HUES64 (cell line): ENCODE measurements at regions not wholly inside any gene's neighbourhood (a gene's known extent, or its start where the extent isn't known, plus 50 kb on each side); places are given as distances from the start of the nearest gene placed in this dataset.

Experiments
- H3K27ac ChIP-seq: 2 replicates; pipeline ENCODE4 v1.7.0; 2013; ENCODE audit warnings: low read depth, low read length, inconsistent platforms
- H3K27me3 ChIP-seq: 2 replicates; pipeline ENCODE4 v1.6.1; 2013; ENCODE audit warnings: mild to moderate bottlenecking, low read length; ENCODE audit not compliant: insufficient read depth
- H3K36me3 ChIP-seq: 2 replicates; pipeline ENCODE4 v1.6.1; 2013; ENCODE audit warnings: mild to moderate bottlenecking, low read length; ENCODE audit not compliant: insufficient read depth
- H3K4me1 ChIP-seq: 2 replicates; pipeline ENCODE4 v1.6.1; 2013; ENCODE audit warnings: mild to moderate bottlenecking, low read length, moderate library complexity; ENCODE audit not compliant: insufficient read depth
- H3K4me3 ChIP-seq: 2 replicates; pipeline ENCODE4 v1.5.1; 2013; ENCODE audit warnings: mild to moderate bottlenecking, low read length, moderate library complexity
- H3K9ac ChIP-seq: 2 replicates; pipeline ENCODE4 v1.6.1; 2013; ENCODE audit warnings: mild to moderate bottlenecking, low read depth, low read length
- H3K9me3 ChIP-seq: 2 replicates; pipeline ENCODE4 v1.6.1; 2013; ENCODE audit warnings: low read depth, low read length; ENCODE audit not compliant: insufficient read depth
- WGBS: fragments of 150-250, 120-280 bp; methylation state at CpG from one replicate; pipeline ENCODE4 v1.1.7; 2013; ENCODE audit warnings: missing lambda C conversion rate; 5-methylcytosine and 5-hydroxymethylcytosine counted together

DNA sequence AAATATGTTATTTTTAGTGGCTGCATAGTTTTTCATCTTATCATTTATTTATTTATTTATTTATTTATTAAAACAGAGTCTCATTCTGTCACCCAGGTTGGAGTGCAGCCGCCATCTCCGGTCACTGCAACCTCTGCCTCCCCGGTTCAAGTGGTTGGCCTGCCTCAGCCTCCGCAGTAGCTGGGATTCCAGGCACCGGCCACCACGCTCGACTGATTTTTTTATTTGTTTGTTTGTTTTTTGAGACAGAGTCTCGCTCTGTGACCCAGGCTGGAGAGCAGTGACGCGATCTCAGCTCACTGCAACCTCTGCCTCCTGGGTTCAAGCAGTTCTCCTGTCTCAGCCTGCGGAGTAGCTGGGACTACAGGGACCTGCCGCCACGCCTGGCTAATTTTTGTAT is 262.9 kb upstream of the DDI1 start:
- H3K9me3 ChIP-seq: no peaks in the 10 kb centered on the region
- no peaks in the 10 kb centered on the region for H3K27me3 ChIP-seq
- no peak overlapping the region for H3K27ac ChIP-seq
- no peak overlapping the region for H3K9ac ChIP-seq
- H3K4me3 ChIP-seq: no peak overlapping the region
- WGBS: 95% methylated on average over 13 of the region's 13 CpGs
- no peaks in the 10 kb centered on the region for H3K36me3 ChIP-seq
- H3K4me1 ChIP-seq: peaks cover 5% of the 10 kb centered on the region

GRCh38 chr11:103779054-103779453 is 257.4 kb upstream of the DDI1 start:
- Histone ChIP-seq H3K27me3 (no peaks in the 10 kb centered on the region), H3K9me3 (no peaks in the 10 kb centered on the region), H3K9ac (no peak overlapping the region), H3K4me3 (no peak overlapping the region), H3K4me1 (0 out of 2 replicates have a peak, but pooled peaks cover 4% of the 10 kb centered on the region), H3K27ac (no peak overlapping the region), H3K36me3 (no peaks in the 10 kb centered on the region)
- WGBS: 92% methylated on average over 1 of the region's 1 CpG

- Histone ChIP-seq H3K27ac (no peak overlapping the region), H3K4me1 (no peaks in the 10 kb centered on the region), H3K9me3 (peaks cover 15% of the 10 kb centered on the region), H3K4me3 (no peak overlapping the region), H3K27me3 (no peaks in the 10 kb centered on the region), H3K36me3 (no peaks in the 10 kb centered on the region), H3K9ac (no peak overlapping the region)
Measured at GRCh38 chr11:103789952-103790351, 246.5 kb upstream of the DDI1 start.

- Histone ChIP-seq H3K27me3 (no peaks in the 10 kb centered on the region), H3K27ac (no peak overlapping the region), H3K36me3 (no peaks in the 10 kb centered on the region), H3K4me3 (no peak overlapping the region), H3K9ac (no peak overlapping the region), H3K4me1 (no peaks in the 10 kb centered on the region), H3K9me3 (peaks cover 6% of the 10 kb centered on the region; the same call in 1 of the 2 replicates)
- whole genome bisulfite sequencing: 100% methylated on average over 1 of the region's 1 CpG
Measured at GRCh38 chr11:103792981-103793468, 243.4 kb upstream of the DDI1 start.

- H3K4me1 ChIP-seq: no peaks in the 10 kb centered on the region
- peaks cover 6% of the 10 kb centered on the region; the same call in 1 of the 2 replicates for H3K9me3 ChIP-seq
- H3K4me3 ChIP-seq: no peak overlapping the region
- H3K27ac ChIP-seq: no peak overlapping the region
- WGBS: 95% methylated on average over 2 of the region's 2 CpGs
- no peak overlapping the region for H3K9ac ChIP-seq
- H3K36me3 ChIP-seq: no peaks in the 10 kb centered on the region
- no peaks in the 10 kb centered on the region for H3K27me3 ChIP-seq
Measured at GRCh38 chr11:103794262-103794661, 242.2 kb upstream of the DDI1 start.

GRCh38 chr11:103798026-103798425 is 238.4 kb upstream of the DDI1 start:
- WGBS: 89% methylated on average over 1 of the region's 1 CpG
- Histone ChIP-seq H3K9ac (no peak overlapping the region), H3K4me3 (no peak overlapping the region), H3K36me3 (no peaks in the 10 kb centered on the region), H3K9me3 (no peaks in the 10 kb centered on the region), H3K27me3 (no peaks in the 10 kb centered on the region), H3K27ac (no peak overlapping the region), H3K4me1 (peaks cover 5% of the 10 kb centered on the region; the same call in 1 of the 2 replicates)

GRCh38 chr11:103798446-103798845 is 238.0 kb upstream of the DDI1 start:
- WGBS: 80% methylated on average over 1 of the region's 3 CpGs
- H3K27ac ChIP-seq: no peak overlapping the region
- H3K4me3 ChIP-seq: no peak overlapping the region

DNA sequence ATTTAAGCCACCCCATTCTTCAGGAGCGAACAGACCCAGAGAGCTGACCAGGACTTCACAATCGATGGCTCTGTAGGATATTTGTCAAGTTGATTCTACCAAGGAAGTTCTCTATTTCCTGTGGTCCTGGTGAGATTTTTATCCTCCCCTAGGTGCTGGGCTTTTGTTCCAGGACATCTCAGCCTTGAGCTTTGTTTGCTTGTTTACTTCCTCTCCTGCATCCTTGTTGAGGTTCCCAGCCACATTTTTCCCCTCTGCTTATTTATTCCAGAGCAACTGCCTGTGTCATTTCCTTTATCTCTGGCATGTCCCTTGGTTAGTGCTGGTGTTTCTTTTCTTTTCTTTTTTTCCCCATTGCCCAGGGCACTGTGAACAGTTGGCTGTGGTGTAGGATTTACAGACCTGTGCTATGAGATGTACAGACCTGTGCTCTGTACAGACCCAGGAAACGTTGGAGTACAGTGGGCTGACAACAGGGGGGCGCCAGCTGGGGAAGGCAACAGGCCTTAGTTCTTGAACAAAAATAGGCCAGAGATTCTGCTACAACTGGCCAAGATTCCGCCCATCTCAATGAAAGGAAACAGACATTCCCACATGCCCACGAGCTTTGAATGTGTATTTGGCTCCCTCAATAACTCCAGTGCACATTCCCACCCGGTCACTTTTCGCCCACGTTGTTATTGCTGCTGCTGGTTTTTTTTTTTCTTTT is 235.9 kb upstream of the DDI1 start:
- peak overlapping the region; percentile 57; the same call in 1 of the 2 replicates for H3K27ac ChIP-seq

More at GRCh38 chr11:103798446-103798845, 238.0 kb upstream of the DDI1 start:
- H3K9me3 ChIP-seq: no peaks in the 10 kb centered on the region
- H3K9ac ChIP-seq: no peak overlapping the region
- peaks cover 5% of the 10 kb centered on the region; the same call in 1 of the 2 replicates for H3K4me1 ChIP-seq
- H3K27me3 ChIP-seq: no peaks in the 10 kb centered on the region
- H3K36me3 ChIP-seq: no peaks in the 10 kb centered on the region

GRCh38 chr11:103803062-103803461 is 233.4 kb upstream of the DDI1 start:
- H3K27ac ChIP-seq: no peak overlapping the region
- H3K4me1 ChIP-seq: peaks cover 5% of the 10 kb centered on the region; the same call in 1 of the 2 replicates
- H3K9ac ChIP-seq: no peak overlapping the region
- H3K27me3 ChIP-seq: no peaks in the 10 kb centered on the region
- no peak overlapping the region for H3K4me3 ChIP-seq
- 91% methylated on average over 3 of the region's 3 CpGs for WGBS
- no peaks in the 10 kb centered on the region for H3K9me3 ChIP-seq
- H3K36me3 ChIP-seq: no peaks in the 10 kb centered on the region

More for the DNA sequence above, 235.9 kb upstream of the DDI1 start:
- H3K36me3 ChIP-seq: no peaks in the 10 kb centered on the region
- 85% methylated on average over 6 of the region's 9 CpGs for WGBS
- no peaks in the 10 kb centered on the region for H3K9me3 ChIP-seq
- H3K4me3 ChIP-seq: no peak overlapping the region
- peaks cover 5% of the 10 kb centered on the region; the same call in 1 of the 2 replicates for H3K4me1 ChIP-seq
- H3K27me3 ChIP-seq: no peaks in the 10 kb centered on the region
- H3K9ac ChIP-seq: no peak overlapping the region

- Histone ChIP-seq H3K4me3 (no peak overlapping the region), H3K27ac (no peak overlapping the region), H3K9me3 (no peaks in the 10 kb centered on the region), H3K36me3 (no peaks in the 10 kb centered on the region), H3K27me3 (no peaks in the 10 kb centered on the region), H3K9ac (no peak overlapping the region), H3K4me1 (no peaks in the 10 kb centered on the region)
Measured at GRCh38 chr11:103805688-103806009, 230.8 kb upstream of the DDI1 start.

DNA sequence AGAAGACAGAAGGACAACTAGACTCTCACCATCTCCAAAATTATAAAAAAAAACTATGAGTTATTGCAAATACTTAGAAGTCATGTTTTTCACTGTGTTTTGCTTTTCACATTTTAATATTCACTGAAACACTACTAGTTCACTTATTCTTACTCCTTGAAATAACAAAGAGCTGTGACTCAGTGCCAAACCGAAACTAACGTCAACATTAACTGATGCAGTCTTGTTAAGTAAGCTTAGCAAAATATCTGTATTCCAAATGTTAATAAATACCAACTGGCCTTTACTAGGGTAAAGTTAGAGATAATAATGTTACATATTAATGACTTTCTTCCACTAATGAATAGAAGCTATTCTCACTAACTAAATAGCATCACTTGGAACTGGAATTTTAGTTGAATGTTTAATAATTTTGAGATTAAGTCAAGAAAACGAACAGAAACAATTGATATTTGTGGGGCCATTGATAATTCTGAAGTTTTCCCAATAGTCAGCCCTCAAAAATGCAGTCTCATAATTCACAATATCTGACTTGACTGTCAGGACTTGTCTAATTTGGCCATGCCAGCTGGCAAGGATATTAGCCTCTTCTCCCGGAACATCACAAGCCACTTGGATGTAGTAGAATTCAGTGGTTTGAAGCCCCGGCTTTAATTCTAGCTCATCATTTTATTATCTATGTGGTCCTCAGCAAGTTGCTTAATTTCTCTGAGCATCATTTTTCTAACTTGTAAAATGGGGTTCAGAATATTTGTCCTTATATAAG is 230.1 kb upstream of the DDI1 start:
- Histone ChIP-seq H3K27me3 (no peaks in the 10 kb centered on the region), H3K4me1 (no peaks in the 10 kb centered on the region), H3K4me3 (no peak overlapping the region), H3K36me3 (no peaks in the 10 kb centered on the region), H3K9ac (no peak overlapping the region), H3K9me3 (no peaks in the 10 kb centered on the region), H3K27ac (no peak overlapping the region)
- 86% methylated on average over 5 of the region's 5 CpGs for WGBS
